ENCODE measurements at regions not wholly inside any gene's neighbourhood (a gene's known extent, or its start where the extent isn't known, plus 50 kb on each side); places are given as distances from the start of the nearest gene placed in this dataset.

DNA sequence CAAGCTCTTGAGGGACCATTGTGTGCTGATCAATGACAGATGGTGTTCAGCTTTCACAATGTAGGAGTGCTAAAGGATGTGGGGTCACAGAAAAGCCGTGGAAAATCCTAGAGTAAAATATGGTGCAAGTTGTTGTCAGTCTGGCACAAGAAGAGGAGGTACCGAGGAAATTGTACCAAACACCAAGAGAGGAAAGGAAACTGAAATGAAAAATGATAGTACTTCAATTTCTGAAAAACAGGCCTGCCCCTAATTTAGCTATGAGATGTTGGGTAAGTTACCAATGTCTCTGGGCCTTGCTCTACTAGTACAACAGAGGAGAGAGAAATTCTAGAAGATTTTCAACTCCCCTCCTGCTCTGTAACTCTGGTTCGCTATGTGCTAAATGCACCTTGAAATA lies 78.8 kb upstream of the PELI1 start:
- DNase-seq (ENCODE audit: low spot score in 2 of 2, unreplicated experiment in 2 of 2), result no peak
- Mint-ChIP-seq H3K27me3 (ENCODE audit: low read depth) (no peaks in the 10 kb centered on the region), H3K27ac (peak overlapping the region; percentile 84), H3K4me1 (peaks cover 57% of the 10 kb centered on the region), H3K36me3 (no peaks in the 10 kb centered on the region), H3K4me3 (no peak overlapping the region), H3K9me3 (no peaks in the 10 kb centered on the region)
- TF ChIP-seq, protein P1, sequence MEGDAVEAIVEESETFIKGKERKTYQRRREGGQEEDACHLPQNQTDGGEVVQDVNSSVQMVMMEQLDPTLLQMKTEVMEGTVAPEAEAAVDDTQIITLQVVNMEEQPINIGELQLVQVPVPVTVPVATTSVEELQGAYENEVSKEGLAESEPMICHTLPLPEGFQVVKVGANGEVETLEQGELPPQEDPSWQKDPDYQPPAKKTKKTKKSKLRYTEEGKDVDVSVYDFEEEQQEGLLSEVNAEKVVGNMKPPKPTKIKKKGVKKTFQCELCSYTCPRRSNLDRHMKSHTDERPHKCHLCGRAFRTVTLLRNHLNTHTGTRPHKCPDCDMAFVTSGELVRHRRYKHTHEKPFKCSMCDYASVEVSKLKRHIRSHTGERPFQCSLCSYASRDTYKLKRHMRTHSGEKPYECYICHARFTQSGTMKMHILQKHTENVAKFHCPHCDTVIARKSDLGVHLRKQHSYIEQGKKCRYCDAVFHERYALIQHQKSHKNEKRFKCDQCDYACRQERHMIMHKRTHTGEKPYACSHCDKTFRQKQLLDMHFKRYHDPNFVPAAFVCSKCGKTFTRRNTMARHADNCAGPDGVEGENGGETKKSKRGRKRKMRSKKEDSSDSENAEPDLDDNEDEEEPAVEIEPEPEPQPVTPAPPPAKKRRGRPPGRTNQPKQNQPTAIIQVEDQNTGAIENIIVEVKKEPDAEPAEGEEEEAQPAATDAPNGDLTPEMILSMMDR (IDR thresholded peaks at IDR 0.05; ENCODE audit: unreplicated experiment), result no peak

DNA sequence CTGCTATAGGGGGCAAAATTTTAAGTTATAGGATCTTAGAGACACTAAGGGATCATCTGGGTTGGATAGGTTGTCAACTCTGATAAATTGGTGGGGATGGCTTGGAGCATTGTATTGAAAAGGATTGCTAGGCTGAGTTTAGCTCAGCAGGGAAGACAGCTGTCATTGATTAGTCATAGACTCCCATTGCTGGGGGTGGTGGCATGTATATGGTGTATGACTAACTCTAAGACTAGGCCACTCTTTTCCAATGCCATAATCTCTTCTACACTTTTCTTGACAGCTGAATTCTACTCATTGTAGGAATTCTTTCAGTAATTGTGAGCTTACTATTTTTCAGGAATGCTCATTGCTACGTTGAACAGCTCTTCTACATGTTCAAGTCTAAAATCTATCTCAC lies 81.3 kb upstream of the PELI1 start:
- Mint-ChIP-seq H3K27me3 (ENCODE audit: low read depth) (no peaks in the 10 kb centered on the region), H3K9me3 (no peaks in the 10 kb centered on the region), H3K27ac (no peak overlapping the region), H3K36me3 (no peaks in the 10 kb centered on the region), H3K4me3 (no peak overlapping the region), H3K4me1 (peaks cover 61% of the 10 kb centered on the region)
- TF ChIP-seq, protein P1 (IDR thresholded peaks at IDR 0.05; ENCODE audit: unreplicated experiment), result no peak
- no peak for DNase-seq (ENCODE audit: low spot score in 2 of 2, unreplicated experiment in 2 of 2)

DNA sequence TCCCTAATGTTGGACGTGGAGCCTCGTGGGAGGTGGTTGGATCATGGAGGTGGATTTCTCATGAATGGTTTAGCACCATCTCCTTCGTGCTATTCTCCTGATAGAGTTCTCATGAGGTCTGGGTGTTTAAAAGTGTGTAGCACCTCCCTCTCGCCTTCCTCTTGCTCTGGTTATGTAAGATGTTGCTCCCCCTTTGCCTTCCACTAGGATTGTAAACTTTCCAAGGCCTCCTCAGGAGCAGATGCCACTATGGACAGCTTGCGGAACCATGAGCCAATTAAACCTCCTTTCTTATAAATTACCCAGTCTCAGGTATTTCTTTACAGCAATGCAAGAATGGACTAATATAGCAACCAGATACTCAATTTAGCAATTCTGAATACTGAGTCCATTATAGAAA lies 82.4 kb upstream of the PELI1 start:
- Mint-ChIP-seq H3K27me3 (ENCODE audit: low read depth) (no peaks in the 10 kb centered on the region), H3K4me1 (peaks cover 60% of the 10 kb centered on the region), H3K4me3 (no peak overlapping the region), H3K36me3 (no peaks in the 10 kb centered on the region), H3K9me3 (no peaks in the 10 kb centered on the region), H3K27ac (no peak overlapping the region)
- DNase-seq (ENCODE audit: low spot score in 2 of 2, unreplicated experiment in 2 of 2), result no peak
- TF ChIP-seq, protein P1 (IDR thresholded peaks at IDR 0.05; ENCODE audit: unreplicated experiment), result no peak

DNA sequence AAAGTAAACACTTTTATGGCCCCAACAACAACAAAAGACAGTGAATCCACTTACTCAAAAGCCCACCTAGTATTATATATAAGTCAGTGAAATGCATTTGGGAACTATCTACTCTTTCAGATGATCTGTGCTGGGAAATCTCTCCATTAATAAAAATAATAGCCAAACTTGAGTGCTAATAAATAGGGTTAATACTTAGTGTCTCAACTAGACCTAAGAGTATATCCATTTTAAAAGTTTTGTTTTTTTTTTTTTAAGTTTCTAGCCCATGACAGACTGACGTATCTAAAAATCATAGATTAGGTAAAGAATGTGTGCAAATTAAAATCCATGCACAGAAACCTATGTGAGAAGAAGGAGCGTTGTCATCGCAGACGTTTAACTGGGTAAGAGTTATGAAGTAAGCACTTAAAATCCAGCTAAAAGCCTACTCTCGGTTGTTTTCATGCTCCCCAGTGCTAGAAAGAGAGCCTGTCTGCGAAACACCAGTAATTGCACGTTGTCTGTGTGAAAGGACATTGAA lies 83.4 kb upstream of the PELI1 start:
- TF ChIP-seq, protein P1 (IDR thresholded peaks at IDR 0.05; ENCODE audit: unreplicated experiment), result no peak
- H3K27me3 Mint-ChIP-seq (ENCODE audit: low read depth), result no peaks in the 10 kb centered on the region
- peak overlapping the region; percentile 74 for H3K4me3 Mint-ChIP-seq
- DNase-seq (ENCODE audit: low spot score in 2 of 2, unreplicated experiment in 2 of 2), result no peak
- H3K4me1 Mint-ChIP-seq, result peaks cover 51% of the 10 kb centered on the region
- peak overlapping the region; percentile 99 for H3K27ac Mint-ChIP-seq
- H3K9me3 Mint-ChIP-seq, result no peaks in the 10 kb centered on the region
- no peaks in the 10 kb centered on the region for H3K36me3 Mint-ChIP-seq

DNA sequence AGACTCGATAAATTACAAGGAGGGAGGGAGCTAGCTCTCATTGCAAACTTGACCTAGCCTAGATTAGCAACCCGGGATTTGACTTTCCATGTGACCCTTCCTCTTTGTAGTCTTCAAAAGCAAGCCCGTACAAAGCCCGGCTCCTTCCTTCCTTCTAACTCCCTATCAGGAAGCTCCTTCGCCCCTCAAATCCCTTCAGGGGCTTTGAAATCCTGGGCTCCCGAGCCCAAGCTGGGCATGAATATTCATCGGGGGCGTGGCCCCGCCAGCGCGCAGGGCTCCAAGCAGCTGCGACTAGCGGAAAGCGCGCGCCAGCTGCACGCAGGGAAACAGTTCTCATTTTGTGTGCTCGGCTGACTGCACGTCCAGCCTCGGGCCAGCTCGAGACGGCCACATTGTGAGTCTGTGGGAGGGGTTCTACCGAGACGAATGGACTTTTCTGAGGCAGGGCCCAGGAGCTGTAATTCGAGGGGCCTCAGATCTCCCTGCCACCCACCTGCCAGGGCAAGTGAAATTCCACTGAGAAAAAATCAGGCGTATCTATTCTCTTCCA lies 84.0 kb upstream of the PELI1 start:
- TF ChIP-seq, protein P1 (IDR thresholded peaks at IDR 0.05; ENCODE audit: unreplicated experiment), result no peak
- H3K4me1 Mint-ChIP-seq, result peaks cover 49% of the 10 kb centered on the region
- DNase-seq (ENCODE audit: low spot score in 2 of 2, unreplicated experiment in 2 of 2), result peak; percentile 59 to 81
- no peaks in the 10 kb centered on the region for H3K36me3 Mint-ChIP-seq
- peak overlapping the region; percentile 99 for H3K27ac Mint-ChIP-seq
- H3K9me3 Mint-ChIP-seq, result no peaks in the 10 kb centered on the region
- no peaks in the 10 kb centered on the region for H3K27me3 Mint-ChIP-seq (ENCODE audit: low read depth)
- peak overlapping the region; percentile 74 for H3K4me3 Mint-ChIP-seq
